ENCODE measurements at regions not wholly inside any gene's neighbourhood (a gene's known extent, or its start where the extent isn't known, plus 50 kb on each side); places are given as distances from the start of the nearest gene placed in this dataset.

DNA sequence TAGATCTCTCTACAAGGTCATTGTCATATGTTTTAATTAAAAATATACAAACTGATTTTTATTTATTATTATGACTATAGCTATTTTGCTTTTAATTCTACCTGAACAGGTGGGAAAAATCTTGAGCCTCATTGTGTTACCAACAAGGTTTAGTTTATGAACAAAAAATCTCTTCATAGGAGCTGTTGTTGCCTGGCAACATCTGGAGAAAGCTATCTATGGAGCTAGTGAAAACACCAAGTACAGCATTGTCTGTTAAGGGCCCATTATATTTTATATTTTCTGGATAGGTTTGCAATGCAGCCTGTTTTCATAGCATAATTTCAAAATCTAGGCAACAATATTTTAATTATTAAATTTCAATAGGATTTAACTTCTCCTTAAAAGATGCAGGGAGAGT is 383.0 kb upstream of the TMEFF2 start:
- no peaks in the 10 kb centered on the region for H3K79me2 ChIP-seq
- H3K4me3 ChIP-seq, result no peak overlapping the region
- H3K4me2 ChIP-seq, result no peak overlapping the region
- no peaks in the 10 kb centered on the region for H3K27me3 ChIP-seq
- H3K9me3 ChIP-seq (ENCODE audit: low read depth), result no peaks in the 10 kb centered on the region
- H2AFZ ChIP-seq, result no peak overlapping the region
- H4K20me1 ChIP-seq (ENCODE audit: insufficient read depth, poor library complexity, severe bottlenecking), result no peaks in the 10 kb centered on the region
- H3K4me1 ChIP-seq (ENCODE audit: insufficient read depth), result peaks cover 6% of the 10 kb centered on the region
- no peak for DNase-seq (ENCODE audit: low spot score)
- no peaks in the 10 kb centered on the region for H3K36me3 ChIP-seq (replicated peaks; ENCODE audit: insufficient read depth, low read depth)
- TF ChIP-seq EZH2phosphoT487 (IDR thresholded peaks at IDR 0.05; ENCODE audit: low read depth, severe bottlenecking, unreplicated experiment) (no peak), EZH2 (IDR thresholded peaks at IDR 0.05; ENCODE audit: borderline replicate concordance) (no peak)
- TF ChIP-seq, protein P1, sequence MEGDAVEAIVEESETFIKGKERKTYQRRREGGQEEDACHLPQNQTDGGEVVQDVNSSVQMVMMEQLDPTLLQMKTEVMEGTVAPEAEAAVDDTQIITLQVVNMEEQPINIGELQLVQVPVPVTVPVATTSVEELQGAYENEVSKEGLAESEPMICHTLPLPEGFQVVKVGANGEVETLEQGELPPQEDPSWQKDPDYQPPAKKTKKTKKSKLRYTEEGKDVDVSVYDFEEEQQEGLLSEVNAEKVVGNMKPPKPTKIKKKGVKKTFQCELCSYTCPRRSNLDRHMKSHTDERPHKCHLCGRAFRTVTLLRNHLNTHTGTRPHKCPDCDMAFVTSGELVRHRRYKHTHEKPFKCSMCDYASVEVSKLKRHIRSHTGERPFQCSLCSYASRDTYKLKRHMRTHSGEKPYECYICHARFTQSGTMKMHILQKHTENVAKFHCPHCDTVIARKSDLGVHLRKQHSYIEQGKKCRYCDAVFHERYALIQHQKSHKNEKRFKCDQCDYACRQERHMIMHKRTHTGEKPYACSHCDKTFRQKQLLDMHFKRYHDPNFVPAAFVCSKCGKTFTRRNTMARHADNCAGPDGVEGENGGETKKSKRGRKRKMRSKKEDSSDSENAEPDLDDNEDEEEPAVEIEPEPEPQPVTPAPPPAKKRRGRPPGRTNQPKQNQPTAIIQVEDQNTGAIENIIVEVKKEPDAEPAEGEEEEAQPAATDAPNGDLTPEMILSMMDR (IDR thresholded peaks at IDR 0.05; ENCODE audit: poor library complexity), result no peak
- no peaks in the 10 kb centered on the region for H3K9me2 ChIP-seq (replicated peaks; ENCODE audit: insufficient read depth)
- no peak overlapping the region for H3K27ac ChIP-seq

DNA sequence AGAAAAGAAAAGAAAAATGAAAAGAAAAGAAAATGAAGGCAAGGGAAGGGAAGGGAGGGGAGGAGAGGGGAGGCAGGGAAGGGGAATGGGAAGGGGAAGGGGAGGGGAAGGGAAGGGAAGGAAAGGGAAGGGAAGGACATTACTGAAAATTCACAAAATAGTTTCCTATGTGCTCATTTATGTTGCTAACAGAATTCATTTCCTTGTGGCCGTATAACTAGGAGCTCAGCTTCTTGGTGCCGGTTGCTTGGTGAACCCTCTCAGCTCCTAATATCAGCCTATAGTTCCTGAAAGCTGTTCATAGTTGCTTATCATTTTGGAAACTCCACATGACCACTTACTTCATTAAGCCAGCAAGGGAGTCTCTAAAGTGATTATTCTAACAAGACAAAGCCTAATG is 379.8 kb upstream of the TMEFF2 start:
- TF ChIP-seq, protein P1 (IDR thresholded peaks at IDR 0.05; ENCODE audit: poor library complexity), result no peak
- TF ChIP-seq EZH2 (IDR thresholded peaks at IDR 0.05; ENCODE audit: borderline replicate concordance) (no peak), EZH2phosphoT487 (IDR thresholded peaks at IDR 0.05; ENCODE audit: low read depth, severe bottlenecking, unreplicated experiment) (no peak)
- Histone ChIP-seq H3K27ac (no peak overlapping the region), H3K4me3 (no peak overlapping the region), H3K4me2 (no peak overlapping the region), H3K9me2 (replicated peaks; ENCODE audit: insufficient read depth) (no peaks in the 10 kb centered on the region), H3K27me3 (no peaks in the 10 kb centered on the region), H3K9me3 (ENCODE audit: low read depth) (no peaks in the 10 kb centered on the region), H3K79me2 (no peaks in the 10 kb centered on the region), H3K4me1 (ENCODE audit: insufficient read depth) (peaks cover 6% of the 10 kb centered on the region), H4K20me1 (ENCODE audit: insufficient read depth, poor library complexity, severe bottlenecking) (no peaks in the 10 kb centered on the region), H2AFZ (no peak overlapping the region), H3K36me3 (replicated peaks; ENCODE audit: insufficient read depth, low read depth) (no peaks in the 10 kb centered on the region)
- DNase-seq (ENCODE audit: low spot score), result no peak
- 85% methylated on average over 2 of the region's 2 CpGs for WGBS (ENCODE audit: low lambda C conversion rate, missing lambda C conversion rate)

DNA sequence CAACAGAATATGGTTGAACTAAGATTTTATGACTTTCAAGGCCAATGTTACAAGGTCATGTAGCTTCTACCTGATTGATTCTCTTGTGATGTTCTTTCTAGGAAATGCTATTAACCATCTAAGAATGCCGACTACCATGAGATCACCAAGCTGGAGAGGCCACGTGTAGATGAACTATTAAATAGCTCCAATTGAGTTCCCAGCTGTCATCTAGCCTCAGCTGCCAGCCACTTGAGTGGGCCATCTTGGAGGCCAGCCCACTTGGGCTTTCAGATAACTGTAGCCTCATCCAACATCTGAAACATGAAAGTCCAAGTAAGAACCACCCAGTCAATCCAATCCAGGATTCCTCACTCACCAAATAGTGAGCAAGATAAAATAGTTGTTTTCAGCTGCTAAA is 376.9 kb upstream of the TMEFF2 start:
- Histone ChIP-seq H3K9me2 (replicated peaks; ENCODE audit: insufficient read depth) (no peaks in the 10 kb centered on the region), H3K4me1 (ENCODE audit: insufficient read depth) (no peaks in the 10 kb centered on the region), H3K79me2 (no peaks in the 10 kb centered on the region), H3K4me3 (no peak overlapping the region), H4K20me1 (ENCODE audit: insufficient read depth, poor library complexity, severe bottlenecking) (no peaks in the 10 kb centered on the region), H3K4me2 (no peak overlapping the region), H3K27ac (no peak overlapping the region), H3K36me3 (replicated peaks; ENCODE audit: insufficient read depth, low read depth) (no peaks in the 10 kb centered on the region), H3K27me3 (no peaks in the 10 kb centered on the region), H3K9me3 (ENCODE audit: low read depth) (no peaks in the 10 kb centered on the region), H2AFZ (no peak overlapping the region)
- DNase-seq (ENCODE audit: low spot score), result no peak
- TF ChIP-seq, protein P1 (IDR thresholded peaks at IDR 0.05; ENCODE audit: poor library complexity), result no peak
- TF ChIP-seq EZH2phosphoT487 (IDR thresholded peaks at IDR 0.05; ENCODE audit: low read depth, severe bottlenecking, unreplicated experiment) (no peak), EZH2 (IDR thresholded peaks at IDR 0.05; ENCODE audit: borderline replicate concordance) (no peak)
- WGBS (ENCODE audit: low lambda C conversion rate, missing lambda C conversion rate), result 82% methylated on average over 2 of the region's 2 CpGs

DNA sequence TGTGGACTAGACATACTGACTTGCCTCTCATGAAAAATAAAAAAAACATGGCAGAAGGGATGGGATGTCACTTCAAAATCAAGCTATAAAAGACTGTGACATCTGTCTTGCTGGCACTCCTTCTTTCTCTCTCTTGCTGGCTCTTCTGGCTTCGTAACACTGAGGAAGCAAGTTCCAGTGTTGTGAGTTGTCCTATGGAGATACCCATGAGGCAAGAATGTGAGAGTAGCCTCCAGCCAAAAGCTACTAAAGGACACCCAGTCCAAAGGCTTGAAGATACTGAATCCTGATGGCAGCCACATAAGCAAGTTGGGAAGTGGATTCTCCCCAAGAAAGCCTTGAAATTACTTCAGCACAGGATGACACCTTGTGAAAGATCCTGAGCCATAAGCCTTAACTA is 376.1 kb upstream of the TMEFF2 start:
- no peak overlapping the region for H3K4me2 ChIP-seq
- H3K27me3 ChIP-seq, result no peaks in the 10 kb centered on the region
- H3K9me3 ChIP-seq (ENCODE audit: low read depth), result no peaks in the 10 kb centered on the region
- H3K36me3 ChIP-seq (replicated peaks; ENCODE audit: insufficient read depth, low read depth), result no peaks in the 10 kb centered on the region
- no peak for DNase-seq (ENCODE audit: low spot score)
- no peak overlapping the region for H3K27ac ChIP-seq
- no peaks in the 10 kb centered on the region for H3K4me1 ChIP-seq (ENCODE audit: insufficient read depth)
- no peaks in the 10 kb centered on the region for H4K20me1 ChIP-seq (ENCODE audit: insufficient read depth, poor library complexity, severe bottlenecking)
- H3K4me3 ChIP-seq, result no peak overlapping the region
- no peaks in the 10 kb centered on the region for H3K79me2 ChIP-seq
- 100% methylated on average over 1 of the region's 1 CpG for WGBS (ENCODE audit: low lambda C conversion rate, missing lambda C conversion rate)
- no peak overlapping the region for H2AFZ ChIP-seq
- TF ChIP-seq EZH2 (IDR thresholded peaks at IDR 0.05; ENCODE audit: borderline replicate concordance), result no peak
- no peaks in the 10 kb centered on the region for H3K9me2 ChIP-seq (replicated peaks; ENCODE audit: insufficient read depth)

All from hepatocyte (in vitro differentiated cells).